Endothelial cell of umbilical vein (primary cell): ENCODE measurements at regions not wholly inside any gene's neighbourhood (a gene's known extent, or its start where the extent isn't known, plus 50 kb on each side); places are given as distances from the start of the nearest gene placed in this dataset.

ENCODE experiments used
- CTCF ChIP-seq, 2 donors: IDR thresholded peaks; 1 replicate in 1 of 2; 2 replicates in 1 of 2; pipeline ENCODE4 v1.5.1; 2011; ENCODE audit warnings: low read length in 2 of 2, mild to moderate bottlenecking in 2 of 2, moderate library complexity in 2 of 2, control low read depth in 1 of 2, inconsistent platforms in 1 of 2, low read depth in 1 of 2; ENCODE audit not compliant: insufficient read depth in 1 of 2; ENCODE audit errors: extremely low read depth in 1 of 2
- EZH2 ChIP-seq: IDR thresholded peaks from 2 replicates; pipeline ENCODE4 v1.6.1; 2012; ENCODE audit warnings: borderline replicate concordance, low read depth, mild to moderate bottlenecking, moderate library complexity, low read length, inconsistent platforms; ENCODE audit not compliant: severe bottlenecking
- FOS ChIP-seq: IDR thresholded peaks from 2 replicates; pipeline ENCODE4 v1.6.1; 2011; ENCODE audit warnings: mild to moderate bottlenecking, low read length, moderate library complexity, borderline replicate concordance; ENCODE audit not compliant: insufficient read depth
- GATA2 ChIP-seq: IDR thresholded peaks from 2 replicates; pipeline ENCODE4 v1.7.0; 2011; ENCODE audit warnings: low read depth, mild to moderate bottlenecking, moderate library complexity, mixed read lengths, low read length; ENCODE audit not compliant: insufficient read length, insufficient read depth
- JUN ChIP-seq: IDR thresholded peaks from 2 replicates; pipeline ENCODE4 v1.6.1; 2011; ENCODE audit warnings: borderline replicate concordance, low read depth; ENCODE audit not compliant: insufficient read length, insufficient read depth
- MAX ChIP-seq: IDR thresholded peaks from 2 replicates; pipeline ENCODE4 v1.6.1; 2011; ENCODE audit not compliant: insufficient read depth, insufficient read length
- POLR2A ChIP-seq: IDR thresholded peaks from 2 replicates; pipeline ENCODE4 v1.6.1; 2012; ENCODE audit warnings: low read depth, mild to moderate bottlenecking, control low read depth, low read length
- POLR2AphosphoS5 ChIP-seq: IDR thresholded peaks from 2 replicates; pipeline ENCODE4 v1.6.1; 2012; ENCODE audit warnings: low read depth, mild to moderate bottlenecking, control low read depth, low read length, moderate library complexity; ENCODE audit not compliant: insufficient read depth

GRCh38 chr5:57768745-57769144, 286.1 kb upstream of the ACTBL2 start:
- TF ChIP-seq POLR2AphosphoS5 (no peak), CTCF (IDR thresholded peaks at IDR 0.05; ENCODE audit: extremely low read depth in 1 of 2, insufficient read depth in 1 of 2, low read depth in 1 of 2, low read length in 2 of 2) (no peak), POLR2A (no peak), MAX (no peak), EZH2 (no peak), FOS (no peak), GATA2 (no peak), JUN (no peak)
